Suprapubic skin (tissue), 4 donors: ENCODE measurements at regions not wholly inside any gene's neighbourhood (a gene's known extent, or its start where the extent isn't known, plus 50 kb on each side); places are given as distances from the start of the nearest gene placed in this dataset.

ENCODE experiments used
- DNase-seq, 2 donors: peaks; one replicate each; pipeline ENCODE4 v3.0.0-alpha.2; 2019; ENCODE audit warnings: low spot score in 2 of 2
- H3K27ac ChIP-seq: fragments of 200-600 bp; sonication (generic); one replicate; pipeline ENCODE4 v1.5.1; 2019
- H3K27me3 ChIP-seq: fragments of 200-600 bp; sonication (generic); one replicate; pipeline ENCODE4 v1.5.1; 2019
- H3K36me3 ChIP-seq: fragments of 200-600 bp; sonication (generic); one replicate; pipeline ENCODE4 v1.5.1; 2019
- H3K4me1 ChIP-seq: fragments of 200-600 bp; sonication (generic); one replicate; pipeline ENCODE4 v1.5.1; 2019
- H3K4me3 ChIP-seq: fragments of 200-600 bp; sonication (generic); one replicate; pipeline ENCODE4 v1.5.1; 2019; ENCODE audit warnings: mild to moderate bottlenecking
- H3K9me3 ChIP-seq: fragments of 200-600 bp; sonication (generic); one replicate; pipeline ENCODE4 v1.5.1; 2019
- CTCF ChIP-seq, 2 donors: fragments of 200-600 bp in 1 of 2; fragments of 450-650 bp in 1 of 2; sonication (generic) in 1 of 2; IDR thresholded peaks; one replicate each; pipeline ENCODE4 v1.5.1; 2016 to 2019; ENCODE audit warnings: antibody characterized with exemption in 2 of 2, mild to moderate bottlenecking in 1 of 2, moderate library complexity in 1 of 2
- EP300 ChIP-seq: sonication (generic); formaldehyde crosslinking; IDR thresholded peaks from one replicate; pipeline ENCODE4 v1.6.1; 2017; ENCODE audit warnings: antibody characterized with exemption
- POLR2A ChIP-seq, 2 donors: fragments of 450-650 bp; IDR thresholded peaks; one replicate each; pipeline ENCODE4 v1.6.1; 2017; ENCODE audit warnings: antibody characterized with exemption in 2 of 2, mild to moderate bottlenecking in 2 of 2, moderate library complexity in 2 of 2
- POLR2AphosphoS5 ChIP-seq, 3 donors: sonication (generic); formaldehyde crosslinking; IDR thresholded peaks; one replicate each; pipeline ENCODE4 v1.6.1; 2017; ENCODE audit warnings: antibody characterized with exemption in 3 of 3
- WGBS: methylation state at CpG from one replicate; pipeline ENCODE4 v1.1.5; 2018; 5-methylcytosine and 5-hydroxymethylcytosine counted together

GRCh38 chr13:105184201-105184600 lies 1351.3 kb downstream of the EFNB2 start:
- H3K9me3 ChIP-seq, result no peaks in the 10 kb centered on the region
- H3K36me3 ChIP-seq, result no peaks in the 10 kb centered on the region
- H3K4me1 ChIP-seq, result no peaks in the 10 kb centered on the region
- no peak for DNase-seq
- no peak overlapping the region for H3K4me3 ChIP-seq
- WGBS, result 68% methylated on average over 3 of the region's 3 CpGs
- no peak for TF ChIP-seq EP300
- TF ChIP-seq POLR2AphosphoS5 (IDR thresholded peaks at IDR 0.05), result no peak
- TF ChIP-seq POLR2A (IDR thresholded peaks at IDR 0.05), result no peak
- no peak for TF ChIP-seq CTCF (IDR thresholded peaks at IDR 0.05)
- no peak overlapping the region for H3K27ac ChIP-seq
- no peaks in the 10 kb centered on the region for H3K27me3 ChIP-seq

- Histone ChIP-seq H3K9me3 (no peaks in the 10 kb centered on the region), H3K27ac (no peak overlapping the region), H3K4me1 (no peaks in the 10 kb centered on the region), H3K27me3 (no peaks in the 10 kb centered on the region), H3K4me3 (no peak overlapping the region), H3K36me3 (no peaks in the 10 kb centered on the region)
- no peak for DNase-seq
- WGBS, result 87% methylated on average over 3 of the region's 3 CpGs
- TF ChIP-seq EP300 (no peak), POLR2A (IDR thresholded peaks at IDR 0.05) (no peak), POLR2AphosphoS5 (IDR thresholded peaks at IDR 0.05) (no peak), CTCF (IDR thresholded peaks at IDR 0.05) (no peak)
Measured at GRCh38 chr13:105177265-105177900, 1358.1 kb downstream of the EFNB2 start.

- H3K9me3 ChIP-seq, result no peaks in the 10 kb centered on the region
- TF ChIP-seq POLR2AphosphoS5 (IDR thresholded peaks at IDR 0.05) (no peak), CTCF (IDR thresholded peaks at IDR 0.05) (no peak), POLR2A (IDR thresholded peaks at IDR 0.05) (no peak), EP300 (no peak)
- no peak for DNase-seq
- no peaks in the 10 kb centered on the region for H3K36me3 ChIP-seq
- H3K27me3 ChIP-seq, result no peaks in the 10 kb centered on the region
- H3K27ac ChIP-seq, result no peak overlapping the region
- no peaks in the 10 kb centered on the region for H3K4me1 ChIP-seq
- H3K4me3 ChIP-seq, result no peak overlapping the region
Measured at GRCh38 chr13:105170438-105170837, 1365.0 kb downstream of the EFNB2 start.

GRCh38 chr13:105168295-105168694 lies 1367.2 kb downstream of the EFNB2 start:
- no peaks in the 10 kb centered on the region for H3K4me1 ChIP-seq
- no peaks in the 10 kb centered on the region for H3K9me3 ChIP-seq
- no peak overlapping the region for H3K27ac ChIP-seq
- H3K36me3 ChIP-seq, result no peaks in the 10 kb centered on the region
- 68% methylated on average over 1 of the region's 1 CpG for WGBS
- DNase-seq, result no peak
- H3K27me3 ChIP-seq, result no peaks in the 10 kb centered on the region
- TF ChIP-seq EP300 (no peak), CTCF (IDR thresholded peaks at IDR 0.05) (no peak), POLR2AphosphoS5 (IDR thresholded peaks at IDR 0.05) (no peak), POLR2A (IDR thresholded peaks at IDR 0.05) (no peak)
- no peak overlapping the region for H3K4me3 ChIP-seq

GRCh38 chr13:105167385-105167784 lies 1368.1 kb downstream of the EFNB2 start:
- TF ChIP-seq POLR2AphosphoS5 (IDR thresholded peaks at IDR 0.05), result no peak
- no peak for TF ChIP-seq POLR2A (IDR thresholded peaks at IDR 0.05)
- TF ChIP-seq CTCF (IDR thresholded peaks at IDR 0.05), result no peak
- TF ChIP-seq EP300, result no peak
- no peaks in the 10 kb centered on the region for H3K27me3 ChIP-seq
- DNase-seq, result no peak
- no peaks in the 10 kb centered on the region for H3K4me1 ChIP-seq
- H3K4me3 ChIP-seq, result no peak overlapping the region
- no peaks in the 10 kb centered on the region for H3K36me3 ChIP-seq
- H3K27ac ChIP-seq, result no peak overlapping the region
- no peaks in the 10 kb centered on the region for H3K9me3 ChIP-seq
- WGBS, result 95% methylated on average over 1 of the region's 1 CpG
